HG02571 (cell line): ENCODE measurements at regions not wholly inside any gene's neighbourhood (a gene's known extent, or its start where the extent isn't known, plus 50 kb on each side); places are given as distances from the start of the nearest gene placed in this dataset.

ENCODE experiments used
- ATAC-seq: cut with Tn5 transposase; IDR thresholded peaks from one replicate; pipeline ENCODE4 v1.9.1; 2021; ENCODE audit warnings: mild to moderate bottlenecking, moderate library complexity; ENCODE audit not compliant: unreplicated experiment

DNA sequence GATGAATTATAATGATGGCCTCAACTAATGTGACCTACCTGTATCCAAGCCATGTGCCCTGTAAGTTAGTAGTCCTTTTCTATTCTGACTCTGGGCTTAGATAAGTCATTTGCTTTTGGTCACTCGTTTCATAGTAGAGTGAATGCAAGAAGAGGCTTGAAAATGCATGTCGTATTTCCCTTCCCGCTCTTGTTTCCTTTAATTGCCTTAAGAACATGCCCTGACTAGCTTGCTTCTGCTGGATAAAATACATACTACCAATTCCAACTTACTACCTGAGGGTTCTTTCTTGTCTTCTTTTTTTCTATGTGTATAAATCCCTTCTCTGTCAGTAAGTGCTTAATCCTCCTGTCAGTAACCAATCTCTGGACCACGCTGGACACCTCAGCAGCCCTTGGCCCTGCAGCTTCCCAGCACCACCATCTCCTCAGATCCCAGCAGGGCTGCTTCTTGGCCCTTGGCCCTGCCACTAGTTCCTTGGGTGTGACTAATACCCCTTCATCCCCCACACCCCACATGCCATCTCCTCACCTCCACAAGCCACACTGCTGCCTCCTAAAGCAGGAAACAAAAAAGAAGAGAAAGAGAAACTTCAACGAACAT is 771.7 kb downstream of the IGSF11 start:
- no peak for ATAC-seq

DNA sequence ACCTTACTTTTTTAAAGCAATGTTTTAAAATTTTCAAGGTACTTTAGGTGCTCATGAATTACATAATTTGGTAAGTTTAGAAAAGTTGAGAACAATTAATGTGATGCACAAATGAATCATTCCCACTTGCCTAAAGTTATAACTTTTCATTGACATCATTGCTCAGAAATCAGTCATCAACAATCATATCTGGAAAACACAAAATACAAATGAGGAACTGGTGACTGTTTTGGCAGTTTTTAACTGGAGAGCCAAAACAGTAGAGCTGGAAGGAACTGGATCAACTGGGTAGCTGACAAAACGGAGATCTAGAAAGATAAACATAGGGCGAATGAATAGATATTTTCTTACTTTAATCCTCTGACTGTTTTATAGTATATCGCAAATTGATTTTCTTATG is 767.1 kb downstream of the IGSF11 start:
- ATAC-seq = no peak

DNA sequence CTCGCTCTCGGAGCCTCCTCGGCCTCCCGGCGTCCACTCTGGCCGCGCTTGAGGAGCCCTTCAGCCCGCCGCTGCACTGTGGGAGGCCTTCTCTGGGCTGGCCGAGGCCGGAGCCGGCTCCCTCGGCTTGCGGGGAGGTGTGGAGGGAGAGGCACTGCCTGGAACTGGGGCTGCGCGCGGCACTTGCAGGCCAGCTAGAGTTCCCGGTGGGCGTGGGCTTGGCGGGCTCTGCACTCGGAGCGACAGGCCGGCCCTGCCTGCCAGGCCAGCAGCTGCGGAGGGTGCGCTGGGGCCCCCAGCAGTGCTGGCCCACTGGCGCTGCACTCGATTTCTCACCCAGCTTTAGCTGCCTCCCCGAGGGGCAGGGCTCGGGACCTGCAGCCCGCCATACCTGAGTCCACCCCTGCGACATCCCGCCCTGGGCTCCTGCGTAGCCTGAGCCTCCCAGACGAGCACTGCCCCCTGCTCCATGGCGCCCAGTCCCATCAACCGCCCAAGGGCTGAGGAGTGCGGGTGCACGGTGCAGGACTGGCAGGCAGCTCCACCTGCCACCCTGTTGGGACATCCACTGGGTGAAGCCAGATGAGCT is 765.0 kb downstream of the IGSF11 start:
- ATAC-seq = no peak

DNA sequence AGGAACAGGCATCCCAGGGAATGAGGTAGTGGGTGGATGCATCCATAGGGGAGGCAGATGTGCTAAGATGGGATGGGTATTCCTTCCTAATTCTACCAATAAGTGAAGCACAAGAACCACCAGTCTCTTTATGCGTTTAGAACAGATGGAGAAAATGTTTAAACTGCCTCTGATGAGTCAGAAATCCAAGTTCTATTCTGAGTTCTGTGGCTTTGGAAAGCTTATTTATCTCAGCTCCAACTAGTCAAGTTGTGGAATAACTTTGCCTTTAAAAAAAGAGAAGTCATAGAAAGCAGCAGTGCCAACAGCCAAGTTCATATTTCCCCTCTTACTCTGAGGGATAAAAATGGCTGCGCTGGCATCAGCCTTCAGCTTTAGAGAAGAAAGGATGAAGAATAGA is 761.7 kb downstream of the IGSF11 start:
- no peak for ATAC-seq

DNA sequence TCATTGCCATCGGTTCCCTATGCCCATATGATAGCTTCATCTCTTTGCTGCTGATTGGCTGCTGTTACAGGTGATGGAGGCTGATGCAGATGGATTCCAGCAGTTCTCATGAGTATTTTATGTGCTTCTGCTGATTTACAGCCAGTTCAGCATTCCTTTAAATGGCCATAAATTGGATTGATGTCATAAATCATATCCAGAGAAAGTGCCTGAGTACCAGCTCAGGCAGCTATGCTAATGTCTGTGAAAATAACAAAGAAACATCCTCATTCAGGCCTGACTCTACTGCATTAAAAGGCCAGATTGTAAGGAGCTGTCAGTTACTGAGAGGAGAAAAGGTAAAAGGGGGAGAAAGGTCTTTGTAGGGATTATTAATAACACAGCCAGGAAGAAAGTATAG is 756.8 kb downstream of the IGSF11 start:
- no peak for ATAC-seq

DNA sequence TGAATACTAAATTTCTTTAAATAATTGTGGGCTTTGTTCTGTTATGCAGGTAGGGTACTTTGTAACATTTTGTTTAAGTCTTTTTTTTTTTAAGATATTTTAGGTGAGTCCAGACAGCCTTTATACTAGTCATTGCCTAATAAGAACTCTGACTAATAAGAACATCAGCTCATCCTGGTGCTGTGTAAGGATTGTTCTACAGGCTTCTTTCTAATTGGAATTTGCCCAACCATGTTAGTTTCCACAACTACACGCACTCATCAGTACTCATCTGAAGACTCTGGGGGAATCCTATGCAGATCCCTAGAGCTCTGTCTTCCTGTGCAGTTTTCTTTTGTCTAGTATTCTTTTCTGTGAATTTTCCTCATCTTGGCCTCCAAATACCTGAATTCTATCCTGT is 741.8 kb downstream of the IGSF11 start:
- ATAC-seq = no peak

DNA sequence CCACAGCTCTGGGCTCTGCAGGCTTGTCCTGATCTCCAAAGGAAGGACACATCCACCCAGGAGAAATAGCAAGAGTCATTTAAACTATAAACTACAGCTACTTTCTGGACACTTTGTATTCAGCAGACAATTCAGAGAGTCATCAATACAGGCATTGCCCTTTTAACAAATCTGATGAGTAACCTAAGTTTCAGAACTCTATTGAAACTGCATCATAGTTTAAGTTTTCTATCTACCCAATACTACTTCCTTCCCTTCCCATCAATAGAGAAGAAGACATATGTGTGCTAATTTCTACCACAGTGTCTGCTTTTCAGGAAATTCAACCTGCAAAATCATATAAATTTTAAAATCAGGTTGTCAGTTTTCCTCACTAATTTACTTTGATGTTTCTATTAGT is 736.5 kb downstream of the IGSF11 start:
- no peak for ATAC-seq

DNA sequence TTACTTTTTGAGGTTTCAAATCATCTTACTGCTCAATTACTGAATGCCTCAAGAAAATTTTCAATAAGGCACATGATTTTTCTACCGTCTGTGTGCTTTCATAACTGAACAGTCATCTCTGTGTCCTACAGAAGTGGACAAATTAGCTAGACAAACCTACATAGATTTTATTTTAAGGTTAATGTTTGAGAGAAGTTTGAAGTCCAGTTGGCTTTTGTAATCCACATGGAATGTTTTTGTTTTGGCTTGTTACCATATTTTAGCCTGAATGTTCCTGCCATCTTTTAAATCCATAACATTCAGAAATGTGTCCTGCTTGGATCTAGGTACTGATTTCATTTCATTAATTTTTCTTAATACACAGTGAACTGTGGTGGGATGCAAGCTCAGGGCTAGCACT is 730.1 kb downstream of the IGSF11 start:
- no peak for ATAC-seq

DNA sequence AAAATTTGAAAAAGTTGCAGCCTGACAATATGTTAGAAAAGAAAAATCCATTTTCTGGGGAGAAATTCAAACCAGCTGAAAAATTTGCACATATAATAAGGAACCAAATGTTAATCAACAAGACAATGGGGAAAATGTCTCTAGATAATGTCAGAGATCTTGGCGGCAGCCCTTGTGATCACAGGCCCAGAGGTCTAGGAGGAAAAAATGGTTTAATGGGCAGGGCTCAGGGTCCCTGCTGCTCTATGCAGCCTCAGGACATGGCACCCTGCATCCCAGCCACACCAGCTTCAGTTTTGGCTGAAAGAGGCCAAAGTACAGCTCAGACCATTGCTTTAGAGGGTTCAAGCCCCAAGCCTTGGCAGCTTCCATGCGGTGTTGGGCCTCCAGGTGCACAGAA is 701.9 kb downstream of the IGSF11 start:
- no peak for ATAC-seq

DNA sequence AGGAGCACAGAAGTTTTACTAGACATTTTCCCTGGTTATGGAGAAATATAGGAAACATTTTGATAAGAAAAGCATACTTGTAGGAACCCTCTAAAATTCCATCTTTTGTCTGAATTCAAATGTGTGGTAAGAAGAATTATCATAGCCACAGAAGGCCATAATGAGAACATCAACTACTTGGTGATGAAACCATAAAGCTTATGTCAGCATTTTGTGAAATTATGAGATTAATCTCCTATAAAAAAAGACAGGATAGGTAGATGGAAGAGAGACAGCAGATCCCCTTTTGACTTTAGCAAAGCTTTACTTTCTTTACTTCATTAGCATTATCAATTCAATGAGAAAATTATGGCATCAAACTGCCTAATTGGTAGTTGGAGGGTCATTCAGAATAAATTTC is 697.0 kb downstream of the IGSF11 start:
- ATAC-seq = no peak

DNA sequence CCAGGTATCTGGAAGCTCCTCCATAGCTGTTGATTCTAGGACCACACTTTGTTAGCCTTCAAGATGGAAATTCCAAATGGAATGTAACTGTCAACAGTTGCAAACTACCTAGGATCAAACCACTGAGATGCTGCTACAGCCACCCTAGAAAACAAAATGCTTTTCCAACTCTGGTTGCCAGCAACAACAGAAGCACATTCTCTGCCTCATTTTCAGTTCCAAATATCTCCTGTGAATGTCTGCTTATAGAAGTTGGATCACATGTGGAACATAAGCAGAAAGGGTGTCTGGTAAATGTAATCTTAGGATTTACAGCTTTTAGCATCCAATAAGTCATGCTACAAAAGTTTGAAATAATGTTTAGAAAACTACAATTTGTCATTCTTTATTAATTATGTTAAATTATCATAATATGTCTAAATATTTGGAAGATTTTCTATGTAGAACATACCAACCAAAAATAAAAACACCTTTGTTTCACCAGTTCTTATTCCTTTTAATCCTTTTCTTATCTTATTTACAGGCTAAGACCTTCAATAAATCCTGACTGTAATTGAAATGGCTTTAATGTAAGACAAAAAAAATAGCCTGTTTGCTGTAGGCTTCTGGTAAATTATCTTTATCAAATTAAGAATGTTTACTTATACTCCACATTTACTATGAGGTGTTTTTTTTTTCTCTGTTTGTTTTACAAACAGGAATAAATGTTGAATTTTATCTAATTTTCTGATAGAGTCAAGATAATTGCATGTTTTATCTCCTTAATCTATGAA is 687.1 kb downstream of the IGSF11 start:
- no peak for ATAC-seq

DNA sequence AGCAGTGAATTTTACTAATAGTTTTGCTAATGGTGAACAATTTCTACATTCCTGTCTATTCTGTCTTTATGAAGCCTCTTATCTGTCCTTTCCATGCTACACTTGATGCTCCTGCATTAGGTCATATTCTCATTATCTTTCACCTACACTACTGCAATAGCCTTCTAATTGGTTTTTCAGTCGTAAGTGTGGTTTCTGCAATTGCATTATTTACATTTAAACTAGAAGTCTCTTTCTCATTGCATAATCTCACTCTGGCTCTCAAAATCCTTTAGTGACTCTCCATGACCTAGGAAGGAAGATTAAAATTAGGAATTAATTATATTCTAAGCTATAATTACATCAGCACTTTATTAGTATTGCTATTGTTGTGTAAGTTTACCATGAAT is 686.5 kb downstream of the IGSF11 start:
- ATAC-seq = no peak

DNA sequence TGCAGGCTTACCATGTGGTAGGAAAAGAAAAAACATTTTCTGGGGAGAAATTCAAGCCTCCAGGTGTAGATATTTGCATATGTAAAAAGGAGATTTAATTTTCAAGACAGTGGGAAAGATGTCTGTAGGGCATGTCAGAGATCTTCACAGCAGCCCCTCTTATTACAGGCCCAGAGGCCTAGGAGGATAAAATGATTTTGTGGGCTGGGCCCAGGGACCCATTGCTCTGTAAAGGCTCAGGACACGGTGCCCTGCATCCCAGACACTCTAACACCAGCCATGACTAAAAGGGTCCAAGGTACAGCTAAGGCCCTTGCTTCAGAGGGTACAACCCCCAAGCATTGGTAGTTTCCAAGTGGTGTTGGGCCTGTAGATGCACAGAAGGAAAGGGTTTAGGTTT is 680.1 kb downstream of the IGSF11 start:
- ATAC-seq = no peak

DNA sequence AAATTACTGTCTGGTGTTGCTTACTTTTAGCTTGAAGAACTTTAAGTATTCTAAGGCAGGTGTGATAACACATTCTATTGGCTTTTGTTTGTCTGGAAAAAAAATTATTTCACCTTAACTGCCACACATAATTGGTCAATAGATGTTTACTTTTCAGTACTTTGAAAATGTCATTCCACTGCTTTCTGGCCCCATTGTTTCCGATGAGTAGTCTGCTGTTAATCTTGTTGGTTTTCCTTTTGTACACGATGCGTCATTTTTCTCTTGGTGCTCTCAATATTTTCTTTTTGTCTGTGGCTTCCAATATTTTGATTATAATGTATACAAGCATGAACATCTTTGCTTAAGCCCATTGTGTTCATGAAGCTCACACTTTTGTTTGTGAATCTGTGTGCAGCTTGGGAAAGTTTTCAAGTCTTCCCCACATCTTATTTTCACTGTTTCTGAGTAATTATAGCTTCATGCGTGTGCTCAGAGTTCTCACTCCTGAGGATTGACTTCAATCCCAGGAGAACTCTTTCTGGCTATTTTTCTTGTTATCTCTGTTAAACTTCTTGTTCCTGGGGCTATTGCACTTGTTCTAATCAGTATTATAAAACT is 664.7 kb downstream of the IGSF11 start:
- no peak for ATAC-seq

DNA sequence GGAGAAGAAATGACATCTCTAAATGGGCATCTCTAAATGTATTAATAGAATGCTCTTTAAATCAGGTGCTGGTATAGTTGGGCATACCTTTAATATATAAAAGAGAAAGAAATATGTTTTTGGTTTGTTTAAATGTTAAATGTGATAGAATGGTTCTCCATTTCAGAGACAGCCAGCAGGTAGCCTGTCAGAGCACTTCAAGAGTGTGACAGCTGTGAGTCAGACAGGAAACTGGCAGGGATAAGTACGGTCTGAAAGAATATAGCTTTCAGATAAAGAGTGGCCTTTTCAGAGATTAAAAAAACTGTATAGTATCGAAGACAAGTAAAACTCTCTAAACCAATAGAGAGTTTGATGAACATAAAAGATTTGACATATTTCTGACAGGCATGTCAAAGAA is 654.1 kb downstream of the IGSF11 start:
- no peak for ATAC-seq

DNA sequence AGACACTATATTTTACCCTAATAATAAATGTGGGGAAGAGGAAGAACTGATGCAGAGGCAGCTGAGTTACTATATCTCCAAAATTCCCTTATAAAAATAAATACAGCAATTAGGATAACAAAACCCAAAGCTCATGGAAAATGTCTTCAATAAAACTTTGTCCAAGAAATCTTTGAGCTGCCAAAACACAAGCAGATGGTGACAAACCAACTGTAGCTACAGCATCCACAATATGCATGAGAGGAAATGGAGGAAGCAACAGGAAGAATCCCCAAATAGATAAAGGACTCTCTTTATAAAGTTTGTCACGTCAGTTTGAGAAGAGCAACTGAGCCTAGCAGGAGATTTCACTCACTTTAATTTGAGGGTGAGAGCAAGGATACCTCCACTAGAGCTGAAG is 638.2 kb downstream of the IGSF11 start:
- no peak for ATAC-seq

DNA sequence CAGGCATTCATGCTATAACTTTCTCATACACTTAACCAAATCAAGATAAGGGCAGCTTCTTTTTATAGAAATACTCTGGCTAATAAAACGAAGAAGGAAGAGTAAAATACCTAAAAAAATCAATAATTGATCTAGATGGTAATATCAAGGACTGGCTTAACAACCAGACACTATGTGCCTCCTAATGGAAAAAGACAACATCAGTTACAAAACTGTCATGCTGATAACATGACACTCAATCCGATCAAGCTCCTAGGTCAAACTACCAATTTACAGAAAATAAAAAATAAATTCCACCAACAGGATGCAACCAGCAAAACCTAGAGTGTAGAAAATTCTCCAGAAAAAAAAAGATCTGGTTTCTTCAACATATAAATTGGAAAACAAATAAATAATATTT is 634.6 kb downstream of the IGSF11 start:
- ATAC-seq = no peak

DNA sequence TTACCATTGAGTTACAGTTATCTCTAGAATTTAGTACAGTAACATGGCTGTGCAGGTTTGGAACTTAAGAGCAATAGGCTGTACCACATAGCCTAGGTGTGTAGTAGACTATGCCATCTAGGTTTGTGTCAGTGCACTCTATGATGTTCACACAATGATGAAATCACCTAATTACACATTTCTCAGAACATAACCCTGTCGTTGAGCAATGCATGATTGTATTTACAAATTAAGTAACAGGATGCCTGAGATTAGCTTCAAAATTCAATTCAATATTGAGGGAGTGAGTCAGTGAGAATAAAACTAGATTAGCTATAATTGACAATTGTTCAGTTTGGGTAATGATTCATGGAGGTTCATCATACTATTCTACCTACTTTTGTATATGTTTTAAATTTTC is 633.8 kb downstream of the IGSF11 start:
- ATAC-seq = no peak

DNA sequence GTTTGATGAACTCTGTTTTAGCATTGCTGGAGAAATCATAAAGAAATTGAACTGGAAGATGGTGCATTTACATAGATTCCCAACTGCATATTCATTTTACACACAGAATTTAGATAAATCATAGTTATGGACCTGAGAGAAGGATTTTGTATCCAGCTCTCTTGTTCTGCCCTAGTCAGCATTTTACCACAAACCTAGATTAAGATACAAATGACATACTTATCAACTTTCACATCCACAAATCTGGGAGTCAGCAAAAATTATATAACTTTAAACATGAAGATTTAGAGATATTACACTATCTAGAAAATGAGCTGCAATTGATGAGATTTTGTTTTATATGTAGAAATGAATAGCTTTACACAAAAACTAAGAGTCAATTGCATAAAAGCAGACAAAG is 632.8 kb downstream of the IGSF11 start:
- no peak for ATAC-seq

DNA sequence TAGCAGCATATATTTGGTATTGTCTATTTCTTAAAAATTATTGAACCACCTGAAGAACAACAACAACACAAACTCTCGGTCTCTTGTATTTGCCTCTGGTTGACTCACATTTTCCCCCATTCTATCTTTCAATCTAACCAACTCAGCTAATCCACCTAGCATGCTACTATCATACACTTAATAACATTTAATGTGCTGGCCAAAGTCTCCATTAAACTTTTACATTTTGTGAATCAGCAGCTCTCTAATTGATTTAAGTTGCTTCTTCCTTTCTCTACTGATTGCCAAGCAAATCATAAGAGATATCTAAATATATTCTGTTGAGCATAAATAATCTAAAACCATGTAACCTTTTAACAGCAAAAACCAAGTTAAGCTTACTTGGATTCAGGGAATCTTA is 631.7 kb downstream of the IGSF11 start:
- ATAC-seq = no peak

DNA sequence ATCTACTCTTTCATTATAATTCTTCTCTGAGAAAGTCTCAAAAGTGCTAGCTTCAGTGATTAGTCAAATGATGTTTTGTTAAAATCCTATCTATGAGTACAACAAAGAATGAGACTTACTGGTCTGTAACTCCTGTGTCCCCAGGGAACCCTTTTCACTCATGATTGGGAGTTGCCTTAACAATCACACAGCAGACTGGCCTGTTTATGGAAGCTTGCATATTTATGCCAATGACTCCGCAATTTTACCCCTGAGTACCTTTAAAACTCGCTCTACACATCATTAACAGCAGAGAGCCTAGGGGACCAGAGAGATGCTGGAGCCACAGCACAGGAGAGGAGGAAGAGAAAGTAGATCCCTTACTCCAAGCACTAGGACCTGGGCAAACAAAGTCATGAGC is 628.1 kb downstream of the IGSF11 start:
- no peak for ATAC-seq

DNA sequence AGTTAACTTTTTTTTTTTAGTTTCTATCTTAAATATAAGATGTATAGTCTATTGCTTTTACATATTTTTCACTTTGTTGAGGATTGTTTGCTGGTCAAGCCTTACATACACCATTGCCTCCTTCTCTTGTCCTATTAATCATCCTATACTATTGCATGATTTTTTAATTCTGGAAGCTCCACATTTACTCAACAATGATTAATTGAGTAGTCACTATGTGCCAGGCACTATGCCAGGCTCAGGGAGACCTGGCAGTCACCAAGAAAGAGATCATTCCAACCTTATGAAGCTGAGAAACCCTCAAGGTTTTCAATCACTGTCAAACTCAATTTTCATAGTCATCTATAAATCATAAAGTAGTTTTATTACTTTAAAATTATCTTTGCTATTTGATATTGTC is 626.2 kb downstream of the IGSF11 start:
- ATAC-seq = no peak
